ENCODE measurements at regions not wholly inside any gene's neighbourhood (a gene's known extent, or its start where the extent isn't known, plus 50 kb on each side); places are given as distances from the start of the nearest gene placed in this dataset.

GRCh38 chr10:106082865-106083264, 1081.6 kb downstream of the SORCS1 start:
- no peak for TF ChIP-seq POLR2A (IDR thresholded peaks at IDR 0.05)
- TF ChIP-seq EP300 (IDR thresholded peaks at IDR 0.05; ENCODE audit: low read depth): no peak
- TF ChIP-seq CTCF (IDR thresholded peaks at IDR 0.05): no peak
- no peak for TF ChIP-seq POLR2AphosphoS5 (IDR thresholded peaks at IDR 0.05)
- 66 to 70% methylated on average over 3 of the region's 3 CpGs for WGBS, 2 donors (ENCODE audit: low coverage in 1 of 2)
- intact Hi-C loops (cut with DNase I; ENCODE audit: low total_unique reads): no loop called here
- Histone ChIP-seq H3K27me3 (no peaks in the 10 kb centered on the region), H3K4me3 (no peak overlapping the region), H3K36me3 (no peaks in the 10 kb centered on the region), H3K9me3 (no peaks in the 10 kb centered on the region), H3K4me1 (no peaks in the 10 kb centered on the region), H3K27ac (no peak overlapping the region)
- no peak for DNase-seq
- in situ Hi-C loops (cut with MboI; ENCODE audit: low pct_ligation_motif_present in 1 of 4, low pct_unique_long_range_greater_than_20kb in 1 of 4, low sequenced_read_pairs in 3 of 4): no loop called here

DNA sequence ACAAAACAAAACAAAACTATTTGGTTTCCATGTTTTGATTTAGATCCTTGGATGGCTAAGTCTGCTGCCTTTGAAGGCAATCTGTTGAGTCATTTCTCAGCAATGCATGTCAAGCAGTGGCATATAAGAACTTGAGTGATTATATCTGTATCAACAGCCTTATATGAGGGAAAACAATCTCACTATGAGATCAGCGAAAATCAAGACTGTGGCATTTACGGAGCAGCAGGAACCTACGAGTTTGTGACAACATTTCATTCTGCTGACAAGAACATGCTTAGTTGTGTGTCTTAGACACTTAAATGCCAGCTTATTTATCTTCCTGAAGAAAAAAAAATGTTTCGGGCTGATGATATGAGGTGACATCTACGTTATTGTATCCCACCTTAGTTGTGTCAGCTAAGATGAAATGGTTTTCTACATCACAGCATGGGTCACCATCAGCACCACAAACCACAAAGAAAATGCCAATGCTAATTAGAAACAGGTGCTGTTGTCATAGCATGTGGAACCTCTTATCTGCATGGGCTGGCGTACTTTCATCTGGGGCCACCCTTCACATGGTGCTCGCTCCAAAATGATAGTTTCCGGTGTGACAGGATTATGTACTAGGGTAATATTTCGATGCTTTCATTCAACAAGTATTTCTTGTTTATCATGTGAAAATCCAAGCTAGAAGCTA, 1085.5 kb downstream of the SORCS1 start:
- no peaks in the 10 kb centered on the region for H3K4me1 ChIP-seq
- no peak for DNase-seq
- no peak overlapping the region for H3K27ac ChIP-seq
- in situ Hi-C loops (cut with MboI; ENCODE audit: low pct_ligation_motif_present in 1 of 4, low pct_unique_long_range_greater_than_20kb in 1 of 4, low sequenced_read_pairs in 3 of 4) (no loop called here), intact Hi-C loops (cut with DNase I; ENCODE audit: low total_unique reads) (no loop called here)
- no peaks in the 10 kb centered on the region for H3K9me3 ChIP-seq
- no peak for TF ChIP-seq EP300 (IDR thresholded peaks at IDR 0.05; ENCODE audit: low read depth)
- no peak for TF ChIP-seq CTCF (IDR thresholded peaks at IDR 0.05)
- no peak for TF ChIP-seq POLR2AphosphoS5 (IDR thresholded peaks at IDR 0.05)
- no peak for TF ChIP-seq POLR2A (IDR thresholded peaks at IDR 0.05)
- no peaks in the 10 kb centered on the region for H3K36me3 ChIP-seq
- 69 to 81% methylated on average over 8 to 9 of the region's 9 CpGs for WGBS, 2 donors (ENCODE audit: low coverage in 1 of 2)
- no peaks in the 10 kb centered on the region for H3K27me3 ChIP-seq
- no peak overlapping the region for H3K4me3 ChIP-seq

GRCh38 chr10:106076496-106076895, 1088.0 kb downstream of the SORCS1 start:
- intact Hi-C loops (cut with DNase I; ENCODE audit: low total_unique reads): no loop called here
- in situ Hi-C loops (cut with MboI; ENCODE audit: low pct_ligation_motif_present in 1 of 4, low pct_unique_long_range_greater_than_20kb in 1 of 4, low sequenced_read_pairs in 3 of 4): no loop called here

DNA sequence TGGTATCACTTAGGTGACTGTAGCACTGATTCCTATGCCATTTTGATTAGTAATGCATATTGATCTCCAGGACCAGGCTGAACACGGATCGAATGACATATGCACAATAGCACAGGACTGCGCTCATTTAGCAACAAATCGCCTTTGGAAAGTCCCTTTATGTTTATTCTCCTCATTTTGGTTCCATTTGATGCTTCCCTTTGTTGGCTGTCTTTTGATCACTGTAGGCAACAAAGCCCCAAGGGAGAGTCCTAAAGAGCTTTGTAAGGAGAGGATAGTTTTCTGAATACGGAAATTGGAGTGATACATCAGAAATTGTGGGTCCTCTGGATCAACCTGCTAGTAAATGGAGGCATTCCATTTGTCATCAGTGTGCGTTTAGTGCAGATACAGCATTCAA, 1111.4 kb downstream of the SORCS1 start:
- H3K27ac ChIP-seq: no peak overlapping the region
- no peaks in the 10 kb centered on the region for H3K4me1 ChIP-seq
- H3K4me3 ChIP-seq: no peak overlapping the region
- no peak for DNase-seq
- in situ Hi-C loops (cut with MboI; ENCODE audit: low pct_ligation_motif_present in 1 of 4, low pct_unique_long_range_greater_than_20kb in 1 of 4, low sequenced_read_pairs in 3 of 4): no loop called here
- no peaks in the 10 kb centered on the region for H3K9me3 ChIP-seq
- H3K36me3 ChIP-seq: no peaks in the 10 kb centered on the region
- 80 to 86% methylated on average over 6 of the region's 6 CpGs for WGBS, 2 donors (ENCODE audit: low coverage in 1 of 2)
- no peaks in the 10 kb centered on the region for H3K27me3 ChIP-seq
- no peak for TF ChIP-seq POLR2A (IDR thresholded peaks at IDR 0.05)
- TF ChIP-seq POLR2AphosphoS5 (IDR thresholded peaks at IDR 0.05): no peak
- no peak for TF ChIP-seq CTCF (IDR thresholded peaks at IDR 0.05)
- no peak for TF ChIP-seq EP300 (IDR thresholded peaks at IDR 0.05; ENCODE audit: low read depth)
- intact Hi-C loops (cut with DNase I; ENCODE audit: low total_unique reads): no loop called here

More at GRCh38 chr10:106076496-106076895, 1088.0 kb downstream of the SORCS1 start:
- no peak for TF ChIP-seq EP300 (IDR thresholded peaks at IDR 0.05; ENCODE audit: low read depth)
- TF ChIP-seq POLR2AphosphoS5 (IDR thresholded peaks at IDR 0.05): no peak
- TF ChIP-seq POLR2A (IDR thresholded peaks at IDR 0.05): no peak
- TF ChIP-seq CTCF (IDR thresholded peaks at IDR 0.05): no peak
- Histone ChIP-seq H3K4me3 (no peak overlapping the region), H3K36me3 (no peaks in the 10 kb centered on the region), H3K27ac (no peak overlapping the region), H3K9me3 (no peaks in the 10 kb centered on the region), H3K27me3 (no peaks in the 10 kb centered on the region), H3K4me1 (no peaks in the 10 kb centered on the region)
- DNase-seq: no peak
